GM12891 (cell line): ENCODE measurements at regions not wholly inside any gene's neighbourhood (a gene's known extent, or its start where the extent isn't known, plus 50 kb on each side); places are given as distances from the start of the nearest gene placed in this dataset.

Experiments used
- DNase-seq: peaks from one replicate; pipeline ENCODE4 v3.0.0; 2011; ENCODE audit warnings: low spot score; ENCODE audit not compliant: insufficient read length
- FAIRE-seq: peaks from 2 replicates; lab custom pipeline; 2011; peaks lifted over from hg19 to GRCh38; lab: Jason Lieb, UNC
- PAX5 ChIP-seq: IDR thresholded peaks from 2 replicates; pipeline ENCODE4 v1.6.1; 2011; ENCODE audit warnings: low read length, moderate library complexity, mild to moderate bottlenecking; ENCODE audit not compliant: insufficient read depth, severe bottlenecking
- POLR2A ChIP-seq: IDR thresholded peaks from 2 replicates; pipeline ENCODE4 v1.6.1; 2011; ENCODE audit warnings: low read depth, low read length, control low read depth
- POLR2AphosphoS5 ChIP-seq: IDR thresholded peaks from 2 replicates; pipeline ENCODE4 v1.6.1; 2011; ENCODE audit warnings: low read depth, low read length, control low read depth
- POU2F2 ChIP-seq: IDR thresholded peaks from 2 replicates; pipeline ENCODE4 v1.6.1; 2011; ENCODE audit warnings: low read depth, mild to moderate bottlenecking, control low read depth, low read length, moderate library complexity
- SPI1 ChIP-seq: IDR thresholded peaks from 2 replicates; pipeline ENCODE4 v1.6.1; 2011; ENCODE audit warnings: low read depth, low read length, control low read depth
- TAF1 ChIP-seq: IDR thresholded peaks from 2 replicates; pipeline ENCODE4 v1.6.1; 2011; ENCODE audit warnings: low read depth, low read length, control low read depth

DNA sequence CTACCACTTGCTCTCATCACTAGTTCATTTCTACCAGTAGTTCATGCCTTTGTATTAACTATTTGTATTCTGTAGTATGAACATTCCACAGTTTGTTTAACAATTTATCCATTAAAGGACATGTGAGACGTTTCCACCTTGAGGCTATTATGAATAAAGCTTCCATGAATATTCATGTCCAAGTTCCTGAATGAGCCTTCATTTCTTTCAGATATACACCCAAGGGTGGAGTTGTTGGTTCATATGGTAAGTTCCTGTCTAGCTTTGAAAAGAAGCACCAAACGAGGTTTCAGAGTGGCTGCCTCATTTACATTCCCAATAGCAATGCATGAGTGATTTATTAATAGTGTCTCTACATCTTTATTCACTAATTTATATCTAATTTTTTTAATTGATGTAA is 407.8 kb upstream of the C16orf82 start:
- FAIRE-seq (no peak), DNase-seq (no peak)
- no peak for TF ChIP-seq POLR2A
- no peak for TF ChIP-seq PAX5
- TF ChIP-seq POU2F2, result no peak
- TF ChIP-seq POLR2AphosphoS5, result no peak

DNA sequence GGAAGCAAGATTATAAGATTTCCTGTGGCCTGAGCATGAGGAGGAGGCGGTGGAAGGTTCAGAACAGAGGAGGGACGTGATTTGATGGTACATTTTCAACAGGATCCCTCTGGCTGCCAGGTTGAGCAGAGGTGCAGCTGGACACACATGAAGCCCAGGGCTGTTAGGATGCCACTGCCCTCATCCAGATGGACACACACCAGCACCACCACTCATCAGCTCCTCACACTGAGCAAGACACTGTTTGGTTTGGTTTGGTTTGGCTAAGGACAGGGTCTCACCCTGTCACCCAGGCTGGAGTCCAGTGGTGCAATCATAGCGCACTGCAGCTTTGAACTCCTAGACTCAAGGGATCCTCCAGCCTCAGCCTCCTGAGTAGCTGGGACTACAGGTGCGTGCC is 402.6 kb upstream of the C16orf82 start:
- TF ChIP-seq POLR2AphosphoS5, result no peak
- no peak for TF ChIP-seq TAF1
- no peak for TF ChIP-seq POLR2A
- no peak for TF ChIP-seq PAX5
- no peak for TF ChIP-seq SPI1
- TF ChIP-seq POU2F2, result no peak
- no peak for FAIRE-seq
- no peak for DNase-seq

- TF ChIP-seq POLR2A, result no peak
- no peak for TF ChIP-seq TAF1
- no peak for DNase-seq
- no peak for FAIRE-seq
Measured at GRCh38 chr16:26665166-26665939, 401.4 kb upstream of the C16orf82 start.

- no peak for DNase-seq
- no peak for FAIRE-seq
- TF ChIP-seq POU2F2, result no peak
Measured at GRCh38 chr16:26666486-26666885, 400.2 kb upstream of the C16orf82 start.

- FAIRE-seq (no peak), DNase-seq (no peak)
- TF ChIP-seq POU2F2 (no peak), TAF1 (no peak), PAX5 (no peak), SPI1 (no peak), POLR2A (no peak), POLR2AphosphoS5 (no peak)
Measured at GRCh38 chr16:26667307-26667706, 399.4 kb upstream of the C16orf82 start.

DNA sequence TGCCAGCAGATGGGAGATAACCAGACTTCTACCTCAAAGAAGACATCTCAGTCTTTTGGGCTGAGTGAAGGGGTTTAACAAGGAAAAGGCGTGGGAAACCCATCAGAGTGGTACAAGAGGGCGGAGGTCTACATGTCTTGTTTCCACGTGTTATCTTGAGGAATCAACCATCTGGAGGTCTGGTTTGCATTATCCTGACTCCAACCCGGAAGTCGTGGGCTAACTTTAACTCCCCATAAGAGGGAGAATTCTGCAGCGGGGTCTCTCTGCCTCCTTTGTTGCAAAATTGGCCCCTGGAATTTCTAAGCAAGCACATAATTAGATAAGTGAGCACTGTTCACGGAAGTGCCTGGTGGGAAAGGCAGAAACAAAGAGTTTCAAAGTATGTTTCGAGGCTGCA is 398.7 kb upstream of the C16orf82 start:
- no peak for FAIRE-seq
- no peak for DNase-seq

DNA sequence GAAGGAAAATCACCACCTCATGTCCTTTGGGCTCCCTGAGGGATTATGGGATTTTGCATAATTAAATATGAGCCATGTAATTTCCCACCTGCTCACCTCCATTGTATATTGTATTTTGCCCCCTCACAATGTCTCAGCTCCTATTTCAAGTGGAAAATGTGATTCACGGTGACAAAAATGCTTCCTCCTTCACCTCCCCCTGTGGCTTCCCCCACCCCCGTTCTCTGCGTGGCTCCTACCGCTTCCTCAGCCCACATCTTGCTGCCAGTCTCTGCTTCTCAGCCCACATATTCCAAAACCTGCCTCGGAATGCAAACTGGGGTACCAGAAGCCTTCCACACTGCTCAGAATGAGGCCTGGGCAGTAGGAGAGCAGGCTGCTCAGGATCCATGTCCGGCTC is 394.5 kb upstream of the C16orf82 start:
- no peak for DNase-seq
- no peak for FAIRE-seq
- TF ChIP-seq POLR2A, result no peak
- TF ChIP-seq TAF1, result no peak

More for the DNA sequence above, 398.7 kb upstream of the C16orf82 start:
- TF ChIP-seq PAX5 (no peak), POU2F2 (no peak), SPI1 (no peak), TAF1 (no peak), POLR2AphosphoS5 (no peak), POLR2A (no peak)

DNA sequence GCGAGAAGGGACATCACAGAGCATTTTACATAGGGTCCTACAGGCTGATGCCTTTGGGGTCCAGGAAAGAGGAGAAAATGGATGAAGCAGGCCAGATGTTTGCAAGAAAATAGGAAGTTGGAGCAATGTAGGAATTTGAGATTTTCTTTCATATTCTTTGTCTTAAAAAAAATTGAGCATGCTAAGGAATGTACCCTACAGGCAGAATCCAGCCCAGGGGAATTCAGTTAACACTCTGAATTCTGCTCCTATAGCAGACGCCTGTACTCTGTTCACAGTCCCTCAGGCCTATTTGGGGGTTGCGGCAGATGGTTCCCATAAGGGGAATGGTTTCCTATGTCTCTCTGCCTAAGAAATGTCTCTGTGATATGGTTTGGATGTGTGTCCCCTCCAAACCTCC is 393.7 kb upstream of the C16orf82 start:
- TF ChIP-seq POU2F2 (no peak), PAX5 (no peak), SPI1 (no peak), POLR2AphosphoS5 (no peak), TAF1 (no peak), POLR2A (no peak)

DNA sequence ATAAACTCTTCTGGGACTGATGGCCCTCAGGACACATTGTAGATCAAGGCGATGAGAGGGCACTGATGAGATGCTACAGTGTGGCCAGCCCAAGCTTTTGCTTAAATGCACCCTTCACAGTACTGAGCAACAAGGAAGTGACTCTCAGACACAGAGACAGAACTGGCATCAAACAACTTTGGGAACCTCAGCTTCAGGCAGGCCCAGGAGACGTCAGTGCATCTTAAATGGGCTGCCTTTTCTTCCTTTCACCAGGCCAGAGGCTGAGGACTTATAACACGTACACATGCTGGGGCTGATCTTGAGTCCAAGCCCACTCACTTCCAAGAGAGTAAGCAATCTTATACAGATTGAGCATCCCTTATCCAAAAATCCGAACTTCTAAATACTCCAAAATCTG is 386.1 kb upstream of the C16orf82 start:
- FAIRE-seq (no peak), DNase-seq (no peak)
- TF ChIP-seq SPI1 (no peak), TAF1 (no peak), POLR2A (no peak), PAX5 (no peak), POLR2AphosphoS5 (no peak), POU2F2 (no peak)

More for the DNA sequence above, 393.7 kb upstream of the C16orf82 start:
- FAIRE-seq (no peak), DNase-seq (no peak)

DNA sequence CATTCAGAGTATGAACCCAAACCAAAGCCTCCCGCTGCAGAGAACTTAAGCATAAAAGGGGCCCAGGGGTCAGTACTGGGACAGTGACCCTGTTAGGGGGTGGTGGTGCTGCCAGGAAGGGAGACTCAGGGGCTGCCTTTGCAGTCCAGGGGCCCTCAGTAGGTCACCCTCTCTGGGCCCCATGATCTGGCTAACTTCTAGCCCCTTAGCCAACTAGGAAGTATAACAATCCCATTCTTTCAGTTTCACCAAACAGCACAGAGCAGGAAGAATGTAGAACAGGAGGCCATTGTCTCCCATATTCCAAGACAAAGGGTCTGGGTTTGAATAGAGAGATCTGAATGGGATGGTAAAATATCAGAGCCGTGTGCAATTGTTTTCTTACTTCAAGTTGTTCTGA is 378.6 kb upstream of the C16orf82 start:
- no peak for TF ChIP-seq PAX5
- no peak for TF ChIP-seq POLR2A
- TF ChIP-seq SPI1, result no peak
- TF ChIP-seq POU2F2, result no peak
- TF ChIP-seq POLR2AphosphoS5, result no peak
- DNase-seq, result no peak
- FAIRE-seq, result no peak

DNA sequence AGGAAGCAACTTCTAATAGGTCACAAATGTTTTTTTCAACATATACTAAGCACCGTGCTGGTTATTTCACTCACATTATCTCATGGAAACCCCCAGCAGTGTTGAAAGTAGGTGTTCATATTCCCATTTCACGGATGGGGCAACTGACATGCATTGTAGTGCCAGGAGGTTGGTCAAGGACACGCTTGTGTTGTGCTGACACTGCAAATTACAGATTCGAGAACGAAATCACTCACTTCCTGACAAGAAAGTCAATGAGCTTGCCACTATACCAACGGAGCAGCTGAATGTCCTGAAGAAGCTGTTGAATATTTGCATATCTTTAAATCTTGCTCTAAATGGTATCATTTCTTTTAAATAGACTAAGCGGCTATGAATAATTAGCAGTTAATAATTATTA is 378.0 kb upstream of the C16orf82 start:
- DNase-seq, result no peak
- no peak for TF ChIP-seq POLR2AphosphoS5
- TF ChIP-seq TAF1, result no peak
- no peak for TF ChIP-seq POLR2A
- TF ChIP-seq SPI1, result no peak
- no peak for FAIRE-seq
